ENCODE measurements at regions not wholly inside any gene's neighbourhood (a gene's known extent, or its start where the extent isn't known, plus 50 kb on each side); places are given as distances from the start of the nearest gene placed in this dataset.

DNA sequence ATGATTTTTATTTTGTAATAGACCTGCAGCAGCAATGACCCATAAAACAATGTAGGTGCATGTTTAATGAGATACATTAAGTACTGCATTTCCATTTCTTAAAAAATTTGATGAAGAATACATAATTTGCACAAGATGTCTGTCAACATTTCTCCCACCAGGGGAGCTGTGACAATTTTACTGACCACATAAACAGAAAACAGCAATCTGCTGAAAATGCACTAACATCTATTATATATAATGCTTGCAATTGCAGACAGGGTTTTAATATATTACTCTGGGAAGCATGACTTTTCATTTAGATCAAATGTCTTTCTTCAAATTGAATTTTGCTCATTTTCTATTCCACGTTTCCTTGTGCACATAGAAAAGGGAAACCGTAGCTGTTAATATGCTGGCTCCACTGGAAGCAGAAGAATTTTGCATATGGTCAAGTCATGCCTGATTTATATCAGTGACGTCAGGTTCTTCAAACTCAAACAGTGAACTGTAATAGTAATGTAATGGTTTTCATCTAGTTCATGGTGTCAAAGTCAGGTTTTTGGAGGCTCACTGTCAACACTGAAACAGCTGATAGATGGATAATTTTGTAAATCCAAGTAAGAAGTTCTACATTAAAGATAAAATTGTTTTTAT is 79.8 kb upstream of the IGF1R start:
- ChIA-PET POLR2A (no interaction called here), RAD21 (ENCODE audit: low non-redundant PET in 1 of 2, low total read pairs in 2 of 2, uncharacterized antibody in 2 of 2, unreplicated experiment in 2 of 2) (no interaction called here), CTCF (interaction anchor here (0.8 to 1.9 kb wide), 12 partner anchors 8 to 78 kb away, joined by 3 to 12 read pairs (median 4); no protein-coding TSS in a partner anchor)
- Histone ChIP-seq H3K27me3 (ENCODE audit: insufficient read depth, low read length) (peaks cover 16% of the 10 kb centered on the region), H3K79me2 (ENCODE audit: insufficient read depth, low read length) (no peaks in the 10 kb centered on the region), H3K9me3 (ENCODE audit: control insufficient read depth in 1 of 2, insufficient read depth in 1 of 2, low read depth in 1 of 2, low read length in 2 of 2) (no peaks in the 10 kb centered on the region), H3K9ac (ENCODE audit: low read length) (no peak overlapping the region), H3K36me3 (ENCODE audit: control insufficient read depth in 1 of 2, insufficient read depth in 2 of 2, low read length in 2 of 2) (no peaks in the 10 kb centered on the region), H4K20me1 (ENCODE audit: insufficient read depth) (no peaks in the 10 kb centered on the region), H3K9me2 (ENCODE audit: insufficient read depth) (no peaks in the 10 kb centered on the region), H3K4me2 (ENCODE audit: low read length) (no peak overlapping the region), H3K27ac (ENCODE audit: low read depth, low read length) (no peak overlapping the region), H3K4me3 (replicated peaks in 1 of 2; ENCODE audit: low read depth in 1 of 2, low read length in 2 of 2) (no peak overlapping the region), H3K4me1 (ENCODE audit: control insufficient read depth in 1 of 2, insufficient read depth in 2 of 2, low read length in 2 of 2) (no peaks in the 10 kb centered on the region), H2AFZ (ENCODE audit: low read depth, low read length, poor library complexity, severe bottlenecking) (no peak overlapping the region)
- no peak for DNase-seq (ENCODE audit: low read depth, low spot score)
- TF ChIP-seq EZH2phosphoT487 (IDR thresholded peaks at IDR 0.05; ENCODE audit: borderline replicate concordance): no peak
- TF ChIP-seq RAD21 (IDR thresholded peaks at IDR 0.05; ENCODE audit: low read depth): 0 out of 2 replicates have a peak, but pooled peaks have one; percentile 20
- TF ChIP-seq, protein P1, sequence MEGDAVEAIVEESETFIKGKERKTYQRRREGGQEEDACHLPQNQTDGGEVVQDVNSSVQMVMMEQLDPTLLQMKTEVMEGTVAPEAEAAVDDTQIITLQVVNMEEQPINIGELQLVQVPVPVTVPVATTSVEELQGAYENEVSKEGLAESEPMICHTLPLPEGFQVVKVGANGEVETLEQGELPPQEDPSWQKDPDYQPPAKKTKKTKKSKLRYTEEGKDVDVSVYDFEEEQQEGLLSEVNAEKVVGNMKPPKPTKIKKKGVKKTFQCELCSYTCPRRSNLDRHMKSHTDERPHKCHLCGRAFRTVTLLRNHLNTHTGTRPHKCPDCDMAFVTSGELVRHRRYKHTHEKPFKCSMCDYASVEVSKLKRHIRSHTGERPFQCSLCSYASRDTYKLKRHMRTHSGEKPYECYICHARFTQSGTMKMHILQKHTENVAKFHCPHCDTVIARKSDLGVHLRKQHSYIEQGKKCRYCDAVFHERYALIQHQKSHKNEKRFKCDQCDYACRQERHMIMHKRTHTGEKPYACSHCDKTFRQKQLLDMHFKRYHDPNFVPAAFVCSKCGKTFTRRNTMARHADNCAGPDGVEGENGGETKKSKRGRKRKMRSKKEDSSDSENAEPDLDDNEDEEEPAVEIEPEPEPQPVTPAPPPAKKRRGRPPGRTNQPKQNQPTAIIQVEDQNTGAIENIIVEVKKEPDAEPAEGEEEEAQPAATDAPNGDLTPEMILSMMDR (IDR thresholded peaks at IDR 0.05 in 2 of 3, conservative IDR thresholded peaks at IDR 0.05 in 1 of 3; ENCODE audit: borderline replicate concordance in 1 of 3, insufficient read depth in 1 of 3, low read depth in 2 of 3, low read length in 2 of 3): peak; percentile 12 to 71 (median 47); a peak in 5 of 6 replicates
- no peak for TF ChIP-seq EGR1 (IDR thresholded peaks at IDR 0.05; ENCODE audit: low read depth)
- intact Hi-C loops (cut with micrococcal nuclease): no loop called here
- ATAC-seq: 0 out of 2 replicates have a peak, but pooled peaks have one; percentile 46
- no TSS peak for BruUV-seq (replicated peaks)

DNA sequence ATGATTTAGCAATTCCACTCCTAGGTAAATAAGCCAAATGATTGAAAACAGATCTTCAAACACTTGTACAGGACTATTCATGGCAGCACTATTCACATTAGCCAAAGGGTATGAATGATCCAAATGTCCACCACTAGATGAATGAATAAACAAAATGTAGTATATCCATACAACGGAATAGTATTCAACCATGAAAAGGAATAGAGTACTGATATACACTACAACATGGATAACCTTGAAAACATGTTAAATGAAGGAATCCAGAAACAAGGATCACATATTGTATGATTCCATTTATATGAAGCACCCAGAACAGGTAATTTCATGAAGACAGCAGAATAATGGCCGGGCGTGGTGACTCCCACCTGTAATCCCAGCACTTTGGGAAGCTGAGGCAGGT is 78.2 kb upstream of the IGF1R start:
- Histone ChIP-seq H3K27me3 (ENCODE audit: insufficient read depth, low read length) (peaks cover 22% of the 10 kb centered on the region), H3K79me2 (ENCODE audit: insufficient read depth, low read length) (no peaks in the 10 kb centered on the region), H3K9me2 (ENCODE audit: insufficient read depth) (no peaks in the 10 kb centered on the region), H3K4me2 (ENCODE audit: low read length) (no peak overlapping the region), H3K4me3 (replicated peaks in 1 of 2; ENCODE audit: low read depth in 1 of 2, low read length in 2 of 2) (no peak overlapping the region), H2AFZ (ENCODE audit: low read depth, low read length, poor library complexity, severe bottlenecking) (no peak overlapping the region), H3K36me3 (ENCODE audit: control insufficient read depth in 1 of 2, insufficient read depth in 2 of 2, low read length in 2 of 2) (no peaks in the 10 kb centered on the region), H4K20me1 (ENCODE audit: insufficient read depth) (no peaks in the 10 kb centered on the region), H3K9ac (ENCODE audit: low read length) (no peak overlapping the region), H3K9me3 (ENCODE audit: control insufficient read depth in 1 of 2, insufficient read depth in 1 of 2, low read depth in 1 of 2, low read length in 2 of 2) (no peaks in the 10 kb centered on the region), H3K4me1 (ENCODE audit: control insufficient read depth in 1 of 2, insufficient read depth in 2 of 2, low read length in 2 of 2) (no peaks in the 10 kb centered on the region), H3K27ac (ENCODE audit: low read depth, low read length) (no peak overlapping the region)
- DNase-seq (ENCODE audit: low read depth, low spot score): no peak
- no peak for ATAC-seq
- CTCF ChIA-PET: no interaction called here
- intact Hi-C loops (cut with micrococcal nuclease): no loop called here
- no TSS peak for BruUV-seq (replicated peaks)
- POLR2A ChIA-PET: no interaction called here
- RAD21 ChIA-PET (ENCODE audit: low non-redundant PET in 1 of 2, low total read pairs in 2 of 2, uncharacterized antibody in 2 of 2, unreplicated experiment in 2 of 2): no interaction called here
- TF ChIP-seq TCF7L2 (IDR thresholded peaks at IDR 0.05; ENCODE audit: borderline replicate concordance, extremely low read depth, insufficient read depth, insufficient read length) (no peak), EGR1 (IDR thresholded peaks at IDR 0.05; ENCODE audit: low read depth) (no peak), POLR2A (IDR thresholded peaks at IDR 0.05; ENCODE audit: borderline replicate concordance, extremely low read depth, insufficient read depth, insufficient read length) (no peak), POLR2AphosphoS5 (IDR thresholded peaks at IDR 0.05; ENCODE audit: low read depth, low read length) (no peak), ELF1 (IDR thresholded peaks at IDR 0.05; ENCODE audit: borderline replicate concordance, low read depth) (no peak), ZNF274 (IDR thresholded peaks at IDR 0.05; ENCODE audit: low read depth, low read length) (no peak), SP1 (IDR thresholded peaks at IDR 0.05; ENCODE audit: low read depth) (no peak), FOSL1 (IDR thresholded peaks at IDR 0.05; ENCODE audit: low read depth) (no peak), CBX3 (IDR thresholded peaks at IDR 0.05; ENCODE audit: low read depth) (no peak), YY1 (IDR thresholded peaks at IDR 0.05; ENCODE audit: extremely low read depth, insufficient replicate concordance, low read depth, low read length) (no peak), EZH2phosphoT487 (IDR thresholded peaks at IDR 0.05; ENCODE audit: borderline replicate concordance) (no peak), EZH2 (IDR thresholded peaks at IDR 0.05) (no peak), SIN3A (IDR thresholded peaks at IDR 0.05; ENCODE audit: low read depth) (no peak), CEBPB (IDR thresholded peaks at IDR 0.05; ENCODE audit: low read depth) (no peak)
- TF ChIP-seq, protein P2, sequence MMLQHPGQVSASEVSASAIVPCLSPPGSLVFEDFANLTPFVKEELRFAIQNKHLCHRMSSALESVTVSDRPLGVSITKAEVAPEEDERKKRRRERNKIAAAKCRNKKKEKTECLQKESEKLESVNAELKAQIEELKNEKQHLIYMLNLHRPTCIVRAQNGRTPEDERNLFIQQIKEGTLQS (IDR thresholded peaks at IDR 0.05): no peak
